ENCODE measurements at regions not wholly inside any gene's neighbourhood (a gene's known extent, or its start where the extent isn't known, plus 50 kb on each side); places are given as distances from the start of the nearest gene placed in this dataset.

- no peak for DNase-seq (ENCODE audit: insufficient read length, low spot score)
- no peak for FAIRE-seq
- no peak for TF ChIP-seq POLR2A (IDR thresholded peaks at IDR 0.05; ENCODE audit: low read depth, low read length)
These were observed 52.1 kb upstream of the NFIB start for GRCh38 chr9:14366076-14366475.

- DNase-seq (ENCODE audit: insufficient read length, low spot score) (no peak), FAIRE-seq (no peak)
- no peak for TF ChIP-seq POLR2A (IDR thresholded peaks at IDR 0.05; ENCODE audit: low read depth, low read length)
These were observed 51.7 kb upstream of the NFIB start for GRCh38 chr9:14365670-14366069.
